Gastrocnemius medialis (tissue), 4 donors: ENCODE measurements at regions not wholly inside any gene's neighbourhood (a gene's known extent, or its start where the extent isn't known, plus 50 kb on each side); places are given as distances from the start of the nearest gene placed in this dataset.

Source experiments
- CTCF ChIP-seq, 5 experiments: fragments of 450-650 bp in 3 of 5; fragments of 200-600 bp in 2 of 5; sonication (generic) in 2 of 5; IDR thresholded peaks in 4 of 5; conservative IDR thresholded peaks in 1 of 5; 1 replicate in 4 of 5; 2 replicates in 1 of 5; pipeline ENCODE4 v1.5.1; 2016 to 2019; ENCODE audit warnings: antibody characterized with exemption in 5 of 5, mild to moderate bottlenecking in 3 of 5, moderate library complexity in 3 of 5
- POLR2A ChIP-seq, 2 donors: fragments of 450-650 bp; IDR thresholded peaks; one replicate each; pipeline ENCODE4 v1.6.1; 2017; ENCODE audit warnings: antibody characterized with exemption in 2 of 2, mild to moderate bottlenecking in 2 of 2, moderate library complexity in 2 of 2

- no peak for TF ChIP-seq CTCF (IDR thresholded peaks at IDR 0.05 in 4 of 5, conservative IDR thresholded peaks at IDR 0.05 in 1 of 5)
- no peak for TF ChIP-seq POLR2A (IDR thresholded peaks at IDR 0.05)
Observed at GRCh38 chr2:150619607-150620330, 132.3 kb upstream of the RND3 start.
